Right ventricle myocardium inferior (tissue), 1 donor: ENCODE measurements at regions not wholly inside any gene's neighbourhood (a gene's known extent, or its start where the extent isn't known, plus 50 kb on each side); places are given as distances from the start of the nearest gene placed in this dataset.
"Not testable (repeated sequence)": the region's sequence is repeated elsewhere in the genome, so short reads cannot be mapped to it uniquely, and the experiment has no call there.

ENCODE experiments used
- ATAC-seq: fragments of 200-7000 bp; cut with Tn5 transposase; one replicate; pipeline ENCODE4 v1.9.1; 2020; ENCODE audit warnings: mild to moderate bottlenecking, moderate library complexity
- DNase-seq: peaks from one replicate; pipeline ENCODE4 v3.0.0; 2021; ENCODE audit errors: missing footprints
- intact Hi-C: fragments of 100-400 bp; cut with DNase I; formaldehyde crosslinking; loops from one replicate; pipeline ENCODE4 v1.11.0; 2022
- donor health status: DM: no; HTN: yes; CAD: no; lungs with severe emphysema.

DNA sequence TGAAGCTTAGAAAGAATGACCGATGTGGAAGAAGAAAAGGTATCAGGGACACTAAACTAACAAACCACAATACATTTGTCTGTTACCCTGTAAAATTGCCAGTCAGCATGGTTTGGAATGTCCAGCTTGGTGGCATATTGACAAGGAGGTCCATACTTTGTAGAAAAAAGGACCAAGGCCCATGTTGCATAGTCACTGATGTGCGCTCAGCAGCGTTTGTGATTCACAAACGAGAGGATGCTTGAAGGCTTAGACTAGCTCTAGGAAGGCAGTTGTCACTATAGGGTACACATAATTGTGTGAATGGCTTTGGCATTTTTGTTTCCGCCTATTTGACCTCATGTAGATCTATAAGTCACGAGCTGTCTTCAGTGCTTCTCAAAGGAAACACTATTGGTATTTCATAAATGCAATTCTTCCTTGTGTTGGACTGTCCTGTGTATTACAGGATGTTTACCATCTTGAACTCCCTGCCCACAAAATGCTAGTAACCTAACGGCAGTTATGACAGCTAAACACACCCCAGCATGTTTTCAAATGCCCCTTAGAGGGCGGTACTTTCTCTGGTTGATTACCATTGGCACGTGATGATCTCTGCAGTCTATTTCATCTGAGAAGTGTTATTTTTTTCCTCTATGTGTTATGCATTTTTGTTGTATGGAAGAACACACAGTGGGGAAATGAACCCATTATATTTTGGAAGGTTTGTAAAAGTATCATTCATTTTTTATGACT is 304.2 kb downstream of the CYRIA start:
- ATAC-seq (no peak), DNase-seq (no peak)

DNA sequence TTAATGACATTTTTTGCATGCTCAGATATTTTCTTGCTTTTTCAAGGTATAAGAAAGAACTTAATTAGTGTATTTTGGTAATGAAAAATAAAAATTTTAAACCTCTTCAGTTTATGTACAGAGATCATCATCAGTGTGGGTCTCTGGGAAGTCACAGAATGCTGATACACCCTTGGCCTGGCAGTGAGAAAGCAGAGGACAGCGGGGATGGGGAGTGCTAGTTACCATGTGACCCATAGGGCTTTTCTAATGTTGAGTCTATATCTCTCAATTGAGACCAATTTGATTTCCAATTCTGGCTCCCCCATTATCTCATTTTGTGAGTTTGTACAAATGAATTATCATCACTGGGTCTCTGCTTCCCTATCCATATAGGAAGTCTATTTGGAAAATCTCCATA is 305.7 kb downstream of the CYRIA start:
- DNase-seq: no peak
- ATAC-seq: no peak
- intact Hi-C loops: no loop called here

More for the DNA sequence above, 304.2 kb downstream of the CYRIA start:
- intact Hi-C loops: no loop called here

DNA sequence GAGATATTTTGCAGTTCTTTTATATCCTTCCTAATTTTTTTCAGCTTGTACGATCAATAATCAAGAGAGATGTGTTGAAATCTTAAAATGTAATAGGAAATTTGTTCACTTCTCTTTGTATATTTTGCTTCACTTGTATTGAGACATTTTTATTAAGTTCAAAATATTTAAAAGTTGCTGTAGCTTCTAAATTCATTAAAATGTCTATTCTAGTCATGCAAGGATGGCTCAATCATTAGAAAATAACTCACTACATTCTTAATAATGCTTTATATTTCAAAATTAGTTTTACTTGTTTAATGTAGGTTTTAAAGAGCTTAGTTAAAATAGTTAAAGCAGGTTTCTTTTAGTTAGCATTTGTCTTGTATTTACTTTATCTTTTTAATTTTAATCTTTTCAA is 308.4 kb downstream of the CYRIA start:
- no peak for ATAC-seq
- DNase-seq: no peak
- intact Hi-C loops: no loop called here

DNA sequence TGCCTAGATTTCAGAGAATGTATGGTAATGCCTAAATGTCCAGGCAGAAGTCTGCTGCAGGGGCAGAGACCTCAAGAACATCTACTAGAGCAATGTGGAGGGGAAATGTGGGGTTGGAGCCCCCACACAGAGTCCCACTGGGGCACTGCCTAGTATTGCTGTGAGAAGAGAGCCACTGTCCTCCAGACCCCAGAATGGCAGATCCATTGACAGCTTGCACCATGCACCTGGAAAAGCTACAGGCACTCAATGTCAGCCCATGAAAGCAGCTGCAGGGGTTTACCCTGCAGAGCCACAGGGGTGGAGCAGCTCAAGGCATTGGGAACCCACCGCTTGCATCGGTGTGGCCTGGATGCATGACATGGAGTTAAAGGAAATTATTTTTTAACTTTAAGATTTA is 314.1 kb downstream of the CYRIA start:
- ATAC-seq (no peak), DNase-seq (no peak)
- intact Hi-C loops: no loop called here

DNA sequence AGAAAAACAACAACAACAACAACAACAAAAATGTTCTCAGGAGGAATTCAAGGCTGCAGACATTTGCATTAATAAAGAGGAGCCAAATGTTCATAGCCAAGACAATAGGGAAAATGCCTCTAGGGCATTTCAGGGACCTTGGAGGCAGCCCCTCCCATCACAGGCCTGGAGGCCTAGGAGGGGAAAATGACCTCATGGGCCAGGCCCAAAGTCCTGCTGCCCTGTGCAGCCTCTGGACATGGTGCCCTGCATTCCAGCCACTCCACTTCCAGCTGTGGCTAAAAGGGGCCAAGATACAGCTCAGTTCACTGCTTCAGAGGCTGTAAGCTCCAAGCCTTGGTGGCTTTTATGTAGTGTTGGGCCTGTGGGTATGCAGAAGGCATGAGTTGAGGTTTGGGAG is 314.5 kb downstream of the CYRIA start:
- intact Hi-C loops: no loop called here
- ATAC-seq: no peak
- DNase-seq: no peak

DNA sequence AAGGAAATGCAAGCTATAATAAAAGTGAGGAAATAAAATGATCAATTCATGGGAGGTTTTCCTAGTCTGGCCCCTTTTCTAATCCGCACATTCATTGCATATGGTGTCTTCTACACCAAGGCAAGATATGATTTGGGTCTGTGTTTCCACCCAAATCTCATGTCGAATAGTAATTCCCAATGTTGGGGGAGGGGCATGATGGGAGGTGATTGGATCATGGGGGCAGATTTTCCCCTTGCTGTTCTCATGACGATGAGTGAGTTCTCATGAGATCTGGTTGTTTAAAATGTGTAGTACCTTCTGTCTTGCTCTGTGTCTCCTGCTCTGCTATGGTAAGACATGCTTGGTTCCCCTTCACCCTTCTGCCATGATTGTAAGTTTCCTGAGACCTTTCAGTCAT is 315.4 kb downstream of the CYRIA start:
- intact Hi-C loops: no loop called here
- ATAC-seq (no peak), DNase-seq (no peak)

DNA sequence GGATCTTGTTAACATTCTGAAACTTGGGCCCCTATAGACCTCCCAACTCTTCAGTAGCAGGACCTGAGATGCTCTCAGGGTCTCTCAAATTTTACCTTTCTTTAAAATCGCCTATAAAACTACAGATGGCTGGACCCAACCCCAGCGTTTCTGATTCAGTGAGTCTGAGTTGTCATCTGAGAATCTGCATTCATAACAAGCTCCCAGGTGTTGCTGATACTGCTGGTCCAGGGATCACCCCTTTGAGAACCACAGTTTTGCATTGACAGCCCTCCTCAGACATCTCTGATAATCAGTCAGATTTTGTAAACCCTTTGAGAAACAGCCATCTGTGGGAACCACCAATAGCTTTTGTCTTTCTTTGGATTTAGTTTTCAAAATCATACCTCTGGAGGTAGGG is 315.8 kb downstream of the CYRIA start:
- ATAC-seq: no peak
- intact Hi-C loops: no loop called here
- no peak for DNase-seq

DNA sequence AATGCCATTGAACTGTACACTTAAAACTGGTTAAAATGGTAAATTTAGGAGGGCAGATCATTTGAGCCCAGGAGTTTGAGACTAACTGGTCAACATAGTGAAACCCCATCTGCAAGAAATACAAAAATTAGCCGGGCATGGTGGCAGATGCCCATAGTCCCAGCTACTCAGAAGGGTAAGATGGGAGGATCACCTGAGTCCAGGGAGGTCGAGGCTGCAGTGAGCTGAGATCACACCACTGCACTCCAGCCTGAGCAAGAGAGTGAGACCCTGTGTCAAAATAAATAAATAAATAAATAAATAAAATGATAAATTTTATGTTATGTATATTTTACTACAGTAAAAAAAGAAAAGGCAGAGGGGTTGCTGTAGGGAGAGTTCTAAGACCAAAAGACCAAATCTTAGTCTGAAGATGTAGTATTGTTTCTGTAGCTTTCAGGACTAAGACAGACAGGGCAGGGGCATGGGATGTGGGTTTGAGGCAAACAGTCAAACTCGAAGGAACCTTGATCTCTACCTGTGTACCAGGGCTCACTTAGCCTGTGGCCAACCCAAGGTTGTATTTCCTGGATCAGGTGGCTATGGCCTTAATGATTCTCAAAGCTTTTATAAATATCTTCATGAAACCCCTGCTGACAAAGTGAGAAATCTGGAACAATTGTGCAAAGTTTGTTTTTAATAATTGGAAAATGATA is 316.7 kb downstream of the CYRIA start:
- intact Hi-C loops: no loop called here
- DNase-seq: no peak
- no peak for ATAC-seq

DNA sequence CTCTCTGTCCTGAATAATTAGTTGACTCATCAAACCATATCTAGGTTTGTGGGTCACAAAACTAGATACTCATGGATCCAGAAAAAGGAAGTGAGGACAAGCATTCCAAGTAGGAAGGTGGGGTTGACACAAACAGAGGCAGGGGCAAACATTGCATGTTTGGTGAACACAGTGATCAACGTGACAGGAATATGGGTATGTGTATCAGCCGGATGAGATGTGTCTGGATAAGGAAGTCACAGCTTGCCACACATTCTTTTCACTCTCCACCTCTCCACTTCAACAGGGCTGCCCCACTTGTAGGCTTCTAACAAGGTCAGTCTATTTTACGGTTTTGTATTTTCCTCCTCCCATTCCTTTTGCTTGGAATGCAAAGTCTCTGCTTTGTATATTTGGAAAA is 319.0 kb downstream of the CYRIA start:
- DNase-seq: no peak
- no peak for ATAC-seq
- intact Hi-C loops: no loop called here

DNA sequence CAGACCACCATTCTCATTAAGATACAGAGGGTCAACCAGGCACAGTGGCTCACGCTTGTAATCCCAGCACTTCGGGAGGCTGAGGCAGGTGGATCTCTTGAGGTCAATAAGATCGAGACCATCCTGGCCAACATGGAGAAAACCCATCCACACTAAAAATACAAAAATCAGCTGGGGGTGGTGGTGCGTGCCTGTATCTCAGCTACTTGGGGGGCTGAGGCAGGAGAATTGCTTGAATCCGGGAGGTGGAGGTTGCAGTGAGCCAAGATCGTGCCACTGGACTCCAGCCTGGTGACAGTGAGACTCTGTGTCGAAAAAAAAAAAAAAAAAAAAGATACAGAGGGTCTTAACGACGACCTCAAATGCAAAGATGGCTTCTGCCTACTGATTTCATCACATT is 320.4 kb downstream of the CYRIA start:
- ATAC-seq, intact Hi-C loops, DNase-seq: not testable (repeated sequence)

DNA sequence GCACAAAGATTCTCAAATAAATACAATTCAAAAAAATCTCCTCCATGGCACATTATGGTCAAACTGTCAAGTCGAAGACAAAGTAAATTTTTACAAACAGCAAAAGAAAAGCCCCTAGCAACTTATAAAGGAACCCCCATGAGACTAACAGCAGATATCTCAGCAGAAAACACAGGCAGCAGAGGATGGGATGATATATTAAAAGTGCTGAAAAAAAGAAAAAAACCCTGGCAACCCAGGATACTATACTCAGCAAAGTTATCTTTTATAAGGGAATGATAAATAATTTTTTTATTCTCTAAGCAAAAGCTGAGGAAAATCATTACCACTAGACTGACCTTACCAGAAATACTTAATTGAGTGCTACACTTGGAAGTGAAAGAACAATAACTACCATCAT is 326.4 kb downstream of the CYRIA start:
- no peak for ATAC-seq
- no peak for DNase-seq
- intact Hi-C loops: no loop called here

DNA sequence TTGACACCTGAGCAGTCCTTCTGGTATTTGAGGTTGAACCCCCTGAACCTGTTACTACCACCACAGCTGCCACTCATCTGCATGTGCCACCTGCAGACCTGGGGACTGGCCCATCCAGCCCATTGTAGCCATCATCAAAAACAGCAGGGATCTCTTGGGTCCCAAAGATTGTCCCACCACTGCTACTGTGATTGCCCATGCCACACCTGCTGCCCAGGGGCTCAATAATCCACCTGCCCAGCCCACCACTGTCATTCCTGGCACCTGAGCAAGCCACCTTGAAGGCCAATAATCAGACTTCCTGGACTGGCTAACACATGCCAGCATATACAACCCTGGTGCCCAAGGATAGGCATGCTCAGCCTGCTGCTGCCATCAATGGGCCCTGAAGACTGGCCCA is 327.6 kb downstream of the CYRIA start:
- DNase-seq (no peak), ATAC-seq (no peak)
- intact Hi-C loops: no loop called here

DNA sequence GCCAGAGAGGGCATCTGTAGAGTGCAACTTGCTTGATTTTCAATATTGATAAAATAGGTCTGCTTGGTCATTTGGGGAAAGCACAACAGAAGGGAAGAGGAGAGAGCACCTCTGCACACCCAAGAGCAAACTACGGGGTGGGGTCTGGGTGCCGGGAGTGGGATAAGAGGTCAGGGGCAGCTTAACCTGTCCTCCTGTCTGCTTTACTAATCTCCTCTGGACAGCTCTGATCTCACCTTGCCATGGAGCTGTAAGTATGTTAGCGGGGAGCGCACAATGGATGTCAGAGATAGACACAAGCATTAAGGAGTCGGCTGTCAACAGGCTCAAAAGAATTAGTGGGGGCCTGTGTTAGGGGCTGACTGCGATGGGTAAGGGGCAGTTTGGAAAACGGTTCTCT is 328.7 kb downstream of the CYRIA start:
- ATAC-seq (no peak), DNase-seq (no peak)

DNA sequence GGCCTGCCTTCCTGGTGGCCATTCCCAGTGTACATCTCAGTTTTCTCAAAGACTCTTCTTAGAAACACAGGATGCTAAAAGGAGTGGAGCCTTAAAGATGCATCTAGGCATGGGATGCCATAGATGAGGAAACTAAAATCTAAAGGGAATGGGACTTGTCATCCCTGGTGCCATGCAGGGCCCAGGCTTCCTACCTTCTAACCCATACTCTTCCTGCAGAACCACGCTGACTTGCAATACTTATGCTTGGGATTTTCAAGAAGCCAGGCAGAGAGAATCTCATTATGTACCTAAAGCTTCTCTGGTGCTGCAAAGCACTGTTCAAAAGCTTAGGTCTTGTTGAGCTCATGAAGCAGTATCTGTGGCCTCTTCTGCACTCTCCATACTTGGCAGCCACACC is 329.1 kb downstream of the CYRIA start:
- intact Hi-C loops: no loop called here
- DNase-seq: no peak
- ATAC-seq: no peak

More for the DNA sequence above, 328.7 kb downstream of the CYRIA start:
- intact Hi-C loops: no loop called here

DNA sequence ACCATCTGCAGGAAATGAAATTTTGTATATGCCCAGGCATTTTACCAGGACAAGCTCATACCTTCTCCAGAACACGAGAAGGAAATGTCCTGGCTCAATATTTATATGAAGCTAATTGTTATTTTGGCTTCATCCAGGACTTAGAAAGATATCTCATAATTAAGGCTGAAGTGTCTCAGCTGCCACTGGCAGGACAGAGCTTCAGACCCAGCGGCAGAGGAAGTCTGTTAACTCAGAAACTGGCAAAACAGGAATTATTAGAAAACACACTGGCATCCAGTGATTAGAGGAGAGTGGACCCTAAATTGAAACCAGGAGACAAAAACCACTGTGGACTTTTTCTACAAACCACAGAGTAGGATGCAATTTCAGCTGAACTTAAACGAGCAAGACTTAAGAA is 329.7 kb downstream of the CYRIA start:
- DNase-seq (no peak), ATAC-seq (no peak)
- intact Hi-C loops: no loop called here

DNA sequence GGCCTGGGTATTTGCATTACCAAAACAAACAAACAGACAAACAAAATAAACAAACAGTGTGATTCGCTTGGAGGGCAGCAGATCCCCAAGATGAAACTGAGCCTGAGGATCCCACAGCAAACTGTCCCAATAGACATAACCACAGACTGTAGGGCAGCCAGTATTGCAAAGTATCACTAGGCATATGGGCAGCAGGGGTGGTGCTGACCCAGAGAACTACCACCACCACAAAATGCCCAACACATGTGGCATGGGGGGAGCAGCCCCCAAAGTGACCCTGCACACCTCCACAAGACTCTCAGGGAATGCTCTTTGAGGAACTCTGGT is 330.1 kb downstream of the CYRIA start:
- ATAC-seq (no peak), DNase-seq (no peak)
- intact Hi-C loops: no loop called here

DNA sequence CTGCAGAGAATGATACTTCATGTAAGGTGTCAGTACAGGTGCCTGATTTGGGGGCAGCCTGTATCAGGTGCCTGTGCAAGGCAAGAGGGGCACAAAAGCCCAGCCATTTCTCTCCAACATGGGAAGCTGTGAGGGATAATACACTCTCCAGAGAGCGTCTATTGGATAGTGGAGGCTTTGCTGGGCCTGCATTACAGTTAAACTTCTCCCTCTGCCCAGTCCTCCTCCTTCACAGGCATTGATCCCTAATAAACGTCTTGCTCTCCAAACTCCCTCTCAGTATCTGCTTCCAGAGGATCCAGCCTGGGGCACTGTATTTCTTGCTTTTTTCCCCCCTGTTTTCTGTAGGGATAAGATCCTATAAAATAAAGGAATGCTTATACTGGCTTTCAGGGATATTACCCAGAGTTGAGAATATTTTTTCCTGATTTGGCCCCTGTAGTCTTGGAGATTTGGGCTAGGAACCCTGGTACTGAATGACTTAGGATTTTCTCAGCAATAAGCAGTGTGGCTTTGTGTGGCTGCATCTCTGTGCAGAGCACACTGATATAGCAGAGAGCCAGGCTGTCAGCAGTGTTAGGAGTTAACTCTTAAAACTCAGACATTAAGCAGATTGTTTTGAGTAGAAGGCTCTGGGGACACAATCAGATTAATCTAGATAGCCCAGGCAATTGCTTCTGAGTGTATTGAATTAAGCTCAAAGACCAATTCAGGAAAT is 330.6 kb downstream of the CYRIA start:
- intact Hi-C loops: no loop called here

DNA sequence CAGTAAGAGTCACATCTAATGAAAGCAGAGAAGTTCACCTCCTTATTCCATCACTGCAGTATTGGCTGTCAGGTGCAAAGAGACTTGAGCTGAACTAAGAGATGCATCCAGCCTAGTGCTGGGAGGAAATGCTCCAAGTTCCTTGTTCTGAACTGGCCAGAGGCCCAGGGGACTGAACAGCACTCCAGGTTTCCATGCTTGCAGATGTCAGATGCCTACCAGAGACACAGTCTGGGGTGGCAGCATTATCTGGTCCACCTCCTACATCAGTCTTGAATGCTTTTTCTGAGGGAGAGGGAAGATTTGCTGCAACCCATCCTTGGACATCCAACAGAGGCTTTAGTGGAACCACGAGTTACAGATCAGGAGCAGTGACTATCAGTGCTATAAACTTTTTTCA is 331.3 kb downstream of the CYRIA start:
- DNase-seq (no peak), ATAC-seq (no peak)
- intact Hi-C loops: no loop called here

More for the DNA sequence above, 330.6 kb downstream of the CYRIA start:
- no peak for DNase-seq
- no peak for ATAC-seq

DNA sequence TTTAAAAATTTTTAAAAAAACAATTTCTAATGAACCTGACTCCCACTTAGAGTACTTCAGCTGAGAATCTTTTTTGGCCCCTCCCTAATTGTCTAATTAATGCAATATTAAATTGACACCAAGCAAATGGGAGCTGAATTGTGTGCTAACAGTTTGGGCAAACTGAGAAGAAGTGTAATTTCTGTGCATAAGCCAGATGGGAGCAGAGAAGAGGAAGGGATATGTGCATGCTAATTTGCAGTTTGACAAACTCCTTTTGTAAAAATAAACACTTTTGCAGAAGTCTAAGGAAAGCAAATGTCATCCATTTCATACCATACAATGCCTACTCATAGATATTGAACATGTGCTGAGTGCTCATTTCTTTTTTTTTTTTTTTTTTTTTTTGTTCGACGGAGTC is 332.0 kb downstream of the CYRIA start:
- DNase-seq (no peak), ATAC-seq (no peak)
- intact Hi-C loops: no loop called here
